Psoas muscle (tissue), 7 donors: ENCODE measurements at regions not wholly inside any gene's neighbourhood (a gene's known extent, or its start where the extent isn't known, plus 50 kb on each side); places are given as distances from the start of the nearest gene placed in this dataset.

Source experiments
- ATAC-seq, 4 donors: fragments of 200-7000 bp; cut with Tn5 transposase; one replicate each; pipeline ENCODE4 v1.9.1; 2020; ENCODE audit warnings: moderate library complexity in 3 of 4, mild to moderate bottlenecking in 2 of 4
- DNase-seq, 2 donors: peaks; one replicate each; pipeline ENCODE4 v3.0.0-alpha.2; 2020
- H3K27ac ChIP-seq: fragments of 200-600 bp; one replicate; pipeline ENCODE4 v1.8.0; 2022
- H3K27me3 ChIP-seq, 3 donors: fragments of 200-600 bp in 1 of 3; one replicate each; pipeline versions ENCODE4 v1.6.1 to v1.8.0; 2013 to 2022; ENCODE audit warnings: low read length in 2 of 3, mild to moderate bottlenecking in 2 of 3, moderate library complexity in 1 of 3; ENCODE audit not compliant: insufficient read depth in 3 of 3
- H3K36me3 ChIP-seq, 2 donors: fragments of 200-600 bp in 1 of 2; one replicate each; pipeline versions ENCODE4 v1.6.1 to v1.8.0; 2013 to 2022; ENCODE audit warnings: low read depth in 1 of 2, mild to moderate bottlenecking in 1 of 2, moderate library complexity in 1 of 2; ENCODE audit not compliant: insufficient read depth in 1 of 2
- H3K4me1 ChIP-seq: fragments of 200-600 bp; one replicate; pipeline ENCODE4 v1.8.0; 2022
- H3K4me3 ChIP-seq: fragments of 200-600 bp; one replicate; pipeline ENCODE4 v1.8.0; 2022; ENCODE audit warnings: mild to moderate bottlenecking
- H3K9me3 ChIP-seq: fragments of 200-600 bp; one replicate; pipeline ENCODE4 v1.8.0; 2022
- WGBS, 3 donors: extraction: QIAGEN DNeasy Blood & Tissue Kit; methylation state at CpG; one replicate each; pipeline versions ENCODE4 v1.1.6 to v1.1.7; 2013; 5-methylcytosine and 5-hydroxymethylcytosine counted together
- intact Hi-C, 2 donors: fragments of 100-400 bp; cut with DNase I; formaldehyde crosslinking; loops; one replicate each; pipeline versions ENCODE4 v1.11.0 to v1.14.2; 2022
- TF ChIP-seq, protein P1 (sequence below): fragments of 200-600 bp; IDR thresholded peaks from one replicate; pipeline ENCODE4 v1.8.0; 2022; ENCODE audit warnings: antibody characterized with exemption
- donor health status: healthy with polysubstance abuse.
- donor health status: DM: no; HTN: no; CAD: no; lungs with moderate emphysema.
- donor health status: Bipolar disorder and iron deficiency.
- donor health status: healthy.
- donor health status: DM: yes; HTN: yes; CAD: no.
- donor health status: DM: no; HTN: no; CAD: no.
- donor health status: DM: yes; HTN: yes; CAD: no.

DNA sequence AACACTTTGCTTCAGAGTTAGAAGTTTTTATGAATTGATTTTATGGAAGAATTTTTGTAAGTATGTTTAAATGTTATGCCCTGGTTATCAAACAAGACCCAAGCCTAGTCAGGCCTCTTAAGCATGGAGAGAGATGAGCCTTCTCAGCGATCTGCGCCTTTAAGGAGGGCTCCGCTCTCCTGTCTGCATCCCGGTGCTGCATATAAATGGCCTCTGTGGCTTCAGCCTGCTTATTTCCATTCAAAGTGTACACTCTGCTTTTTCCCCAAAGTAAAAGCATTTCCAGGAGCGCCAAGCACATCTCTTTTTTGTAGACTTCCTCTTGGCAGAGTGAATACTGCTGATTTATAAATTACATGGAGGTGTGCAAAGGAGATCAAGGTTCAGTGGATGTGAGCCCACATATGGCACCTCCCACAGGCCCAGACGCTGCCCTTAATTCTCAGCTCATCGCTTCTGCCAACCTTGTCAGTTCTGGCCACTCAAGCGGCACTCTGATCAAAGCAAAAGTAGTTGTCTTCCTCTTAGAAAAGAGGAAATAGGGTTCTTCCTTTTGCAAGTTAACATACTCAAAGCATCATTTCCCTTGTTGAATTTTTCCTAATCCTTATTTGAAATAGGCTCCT, 70.0 kb upstream of the SFMBT2 start:
- no peaks in the 10 kb centered on the region for H3K9me3 ChIP-seq
- no peaks in the 10 kb centered on the region for H3K4me1 ChIP-seq
- no peak for ATAC-seq
- no peak overlapping the region for H3K4me3 ChIP-seq
- no peaks in the 10 kb centered on the region for H3K36me3 ChIP-seq
- no peak for DNase-seq
- no peaks in the 10 kb centered on the region for H3K27me3 ChIP-seq
- intact Hi-C loops, result no loop called here
- TF ChIP-seq, protein P1, sequence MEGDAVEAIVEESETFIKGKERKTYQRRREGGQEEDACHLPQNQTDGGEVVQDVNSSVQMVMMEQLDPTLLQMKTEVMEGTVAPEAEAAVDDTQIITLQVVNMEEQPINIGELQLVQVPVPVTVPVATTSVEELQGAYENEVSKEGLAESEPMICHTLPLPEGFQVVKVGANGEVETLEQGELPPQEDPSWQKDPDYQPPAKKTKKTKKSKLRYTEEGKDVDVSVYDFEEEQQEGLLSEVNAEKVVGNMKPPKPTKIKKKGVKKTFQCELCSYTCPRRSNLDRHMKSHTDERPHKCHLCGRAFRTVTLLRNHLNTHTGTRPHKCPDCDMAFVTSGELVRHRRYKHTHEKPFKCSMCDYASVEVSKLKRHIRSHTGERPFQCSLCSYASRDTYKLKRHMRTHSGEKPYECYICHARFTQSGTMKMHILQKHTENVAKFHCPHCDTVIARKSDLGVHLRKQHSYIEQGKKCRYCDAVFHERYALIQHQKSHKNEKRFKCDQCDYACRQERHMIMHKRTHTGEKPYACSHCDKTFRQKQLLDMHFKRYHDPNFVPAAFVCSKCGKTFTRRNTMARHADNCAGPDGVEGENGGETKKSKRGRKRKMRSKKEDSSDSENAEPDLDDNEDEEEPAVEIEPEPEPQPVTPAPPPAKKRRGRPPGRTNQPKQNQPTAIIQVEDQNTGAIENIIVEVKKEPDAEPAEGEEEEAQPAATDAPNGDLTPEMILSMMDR, result no peak
- 54 to 64% (median 56%) methylated on average over 8 of the region's 8 CpGs for WGBS, 3 donors
- no peak overlapping the region for H3K27ac ChIP-seq

DNA sequence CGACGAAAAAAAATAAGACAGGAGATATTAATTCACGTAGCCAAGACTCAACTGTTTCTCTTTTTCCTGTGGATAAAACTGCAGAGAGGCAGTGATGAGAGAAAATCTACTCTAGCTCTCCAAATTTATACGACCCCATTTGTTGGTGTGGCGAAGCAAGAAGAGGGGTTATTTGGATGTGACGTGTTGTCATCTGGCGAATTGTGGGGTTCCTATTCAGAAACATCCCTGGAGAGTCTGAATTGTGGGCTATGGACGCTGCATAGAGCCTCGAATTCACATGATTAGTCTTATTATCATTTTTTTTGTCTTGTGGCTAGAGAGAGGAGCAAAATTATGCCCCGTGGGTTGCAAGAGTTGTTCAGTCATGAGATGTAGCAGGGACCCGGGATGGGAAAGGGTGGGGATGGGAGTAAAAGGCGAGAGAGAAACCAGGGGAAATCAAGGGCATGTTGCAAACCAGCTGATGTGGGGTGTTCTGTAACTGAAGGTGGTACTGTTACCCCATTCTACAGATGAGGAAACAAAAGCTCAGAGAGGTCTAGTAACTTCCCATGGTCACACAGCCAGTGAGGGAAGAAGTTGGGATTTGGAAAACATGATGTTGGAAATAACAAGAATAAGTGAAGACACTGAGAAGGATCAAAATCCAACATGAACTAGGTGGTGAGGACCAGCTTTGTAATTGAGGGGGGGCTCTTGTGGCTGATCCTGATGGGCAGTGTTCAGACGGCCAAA, 69.2 kb upstream of the SFMBT2 start:
- ATAC-seq (no peak), DNase-seq (no peak)
- intact Hi-C loops, result no loop called here
- Histone ChIP-seq H3K36me3 (no peaks in the 10 kb centered on the region), H3K27me3 (peaks cover 0 to 2% (median 0%) of the 10 kb centered on the region in 3 donors), H3K9me3 (no peaks in the 10 kb centered on the region), H3K4me3 (no peak overlapping the region), H3K4me1 (no peaks in the 10 kb centered on the region), H3K27ac (no peak overlapping the region)
- WGBS, 3 donors, result 88 to 89% (median 89%) methylated on average over 13 of the region's 13 CpGs
- TF ChIP-seq, protein P1, result no peak

DNA sequence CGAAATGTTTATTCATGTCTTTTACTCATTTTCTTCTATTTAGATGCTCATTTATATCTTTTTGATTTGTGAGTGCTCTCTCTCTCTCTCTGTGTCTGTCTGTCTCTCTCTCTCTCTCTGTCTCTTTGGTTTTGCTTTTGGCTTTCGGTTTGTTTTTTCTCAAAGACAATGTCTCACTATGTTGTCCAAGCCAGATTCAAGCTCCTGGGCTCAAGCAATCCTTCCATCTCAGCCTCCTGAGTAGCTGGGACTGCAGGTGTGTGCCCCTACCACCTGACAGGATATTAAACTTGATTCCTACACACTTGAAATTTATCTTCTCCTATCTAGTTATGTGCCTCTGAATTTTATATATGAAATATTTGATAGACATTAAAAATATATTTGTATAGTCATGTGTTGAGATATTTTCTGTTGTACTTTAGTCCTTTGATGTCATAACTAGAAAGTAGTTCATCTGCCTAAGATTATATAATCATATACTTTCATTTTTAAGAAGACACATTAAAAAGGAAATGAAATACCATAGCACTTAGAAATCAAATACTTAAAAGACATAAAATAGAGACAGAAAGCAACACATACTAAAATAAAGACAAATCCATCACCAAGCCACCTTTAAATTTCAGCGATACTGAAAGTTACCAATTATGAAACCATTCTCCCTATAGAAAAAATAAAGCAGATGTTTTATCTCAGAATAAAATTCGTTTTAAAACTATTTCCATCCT, 68.1 kb upstream of the SFMBT2 start:
- WGBS, 3 donors, result 79 to 81% (median 79%) methylated on average over 4 of the region's 4 CpGs
- no peak overlapping the region for H3K27ac ChIP-seq
- H3K27me3 ChIP-seq, result peaks cover 0 to 2% (median 0%) of the 10 kb centered on the region in 3 donors
- no peak overlapping the region for H3K4me3 ChIP-seq
- DNase-seq, result no peak
- intact Hi-C loops, result no loop called here
- TF ChIP-seq, protein P1, result no peak
- H3K36me3 ChIP-seq, result no peaks in the 10 kb centered on the region
- ATAC-seq, result no peak
- H3K9me3 ChIP-seq, result no peaks in the 10 kb centered on the region
- H3K4me1 ChIP-seq, result no peaks in the 10 kb centered on the region

DNA sequence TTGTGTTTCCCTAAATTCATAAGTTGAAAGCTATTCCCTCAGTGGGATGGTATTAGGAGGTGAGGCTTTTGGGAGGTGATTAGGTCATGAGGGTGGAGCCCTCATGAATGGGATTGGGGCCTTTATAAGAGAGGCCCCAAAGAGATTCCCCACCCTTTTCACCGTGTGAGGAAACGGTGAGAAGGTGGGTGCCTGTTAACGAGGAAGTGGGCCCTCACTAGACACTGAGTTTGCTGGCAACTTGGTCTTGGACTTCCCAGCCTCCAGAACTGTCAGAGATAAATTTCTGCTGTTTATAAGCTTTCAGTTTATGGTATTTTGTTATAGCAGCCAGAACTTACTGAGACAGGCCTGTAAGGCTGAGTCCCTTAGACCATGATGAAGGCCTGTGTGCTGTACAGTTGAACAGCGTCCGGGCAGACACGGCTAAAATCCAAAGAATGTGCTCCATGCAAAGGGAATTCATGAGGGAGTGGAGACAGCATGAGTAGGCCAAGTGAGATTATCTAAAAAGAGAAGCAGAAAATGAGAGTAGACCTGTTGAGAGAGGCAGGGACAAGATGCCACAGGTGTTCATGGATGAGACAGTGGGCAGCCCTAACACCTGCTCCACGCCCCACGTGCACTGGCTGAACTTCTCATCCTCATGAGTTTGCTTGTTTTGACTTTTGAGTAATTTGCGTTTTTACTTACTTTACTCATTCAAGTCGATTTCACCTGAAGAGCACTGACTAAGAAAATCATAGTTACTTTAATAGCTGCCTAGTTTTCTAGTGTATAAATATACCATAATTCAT, 66.9 kb upstream of the SFMBT2 start:
- no peak for ATAC-seq
- TF ChIP-seq, protein P1, result no peak

More for the DNA sequence above, 66.9 kb upstream of the SFMBT2 start:
- no peak overlapping the region for H3K27ac ChIP-seq
- peaks cover 0 to 2% (median under 1%) of the 10 kb centered on the region in 3 donors for H3K27me3 ChIP-seq
- intact Hi-C loops, result no loop called here
- H3K4me3 ChIP-seq, result no peak overlapping the region
- H3K9me3 ChIP-seq, result no peaks in the 10 kb centered on the region
- WGBS, 3 donors, result 84 to 90% (median 88%) methylated on average over 10 of the region's 10 CpGs
- no peak for DNase-seq
- no peaks in the 10 kb centered on the region for H3K4me1 ChIP-seq
- H3K36me3 ChIP-seq, result no peaks in the 10 kb centered on the region
